Lung (tissue), 11 donors: ENCODE measurements at regions not wholly inside any gene's neighbourhood (a gene's known extent, or its start where the extent isn't known, plus 50 kb on each side); places are given as distances from the start of the nearest gene placed in this dataset.

Source experiments
- ATAC-seq: fragments of 200-7000 bp; cut with Tn5 transposase; one replicate; pipeline ENCODE4 v1.9.1; 2020; ENCODE audit warnings: moderate number of reproducible peaks; ENCODE audit not compliant: insufficient read depth, low FRiP score
- DNase-seq, 3 donors: peaks; one replicate each; pipeline ENCODE4 v3.0.0-alpha.2; 2013 to 2017
- H3K27ac ChIP-seq, 2 donors: one replicate each; pipeline ENCODE4 v1.5.1; 2013; ENCODE audit warnings: mild to moderate bottlenecking in 2 of 2, moderate library complexity in 2 of 2, control low read depth in 1 of 2, inconsistent platforms in 1 of 2, low read depth in 1 of 2, low read length in 1 of 2
- H3K27me3 ChIP-seq, 3 donors: one replicate each; pipeline ENCODE4 v1.5.1; 2013; ENCODE audit warnings: low read length in 2 of 3; ENCODE audit not compliant: control insufficient read depth in 3 of 3, insufficient read depth in 3 of 3
- H3K36me3 ChIP-seq, 4 donors: one replicate each; pipeline ENCODE4 v1.5.1; 2013; ENCODE audit warnings: low read length in 4 of 4, mild to moderate bottlenecking in 1 of 4, moderate library complexity in 1 of 4; ENCODE audit not compliant: control insufficient read depth in 4 of 4, insufficient read depth in 4 of 4
- H3K4me1 ChIP-seq, 5 donors: one replicate each; pipeline ENCODE4 v1.5.1; 2013; ENCODE audit warnings: low read length in 5 of 5, mild to moderate bottlenecking in 2 of 5, moderate library complexity in 1 of 5; ENCODE audit not compliant: control insufficient read depth in 5 of 5, insufficient read depth in 5 of 5
- H3K4me3 ChIP-seq: one replicate; pipeline ENCODE4 v1.5.1; 2013; ENCODE audit warnings: mild to moderate bottlenecking, control low read depth, moderate library complexity
- H3K9ac ChIP-seq, 2 donors: one replicate each; pipeline ENCODE4 v1.5.1; 2013; ENCODE audit warnings: low read length in 2 of 2, control low read depth in 1 of 2; ENCODE audit not compliant: insufficient read depth in 1 of 2
- H3K9me3 ChIP-seq, 4 donors: one replicate each; pipeline ENCODE4 v1.5.1; 2013; ENCODE audit warnings: low read length in 3 of 4, mild to moderate bottlenecking in 1 of 4, moderate library complexity in 1 of 4; ENCODE audit not compliant: control insufficient read depth in 4 of 4, insufficient read depth in 3 of 4
- CTCF ChIP-seq: IDR thresholded peaks from 2 replicates; pipeline ENCODE4 v1.5.1; 2012; ENCODE audit warnings: mild to moderate bottlenecking; ENCODE audit errors: control extremely low read depth, extremely low read depth
- WGBS, 2 donors: extraction: QIAGEN DNeasy Blood & Tissue Kit; methylation state at CpG; one replicate each; pipeline ENCODE4 v1.1.7; 2013; 5-methylcytosine and 5-hydroxymethylcytosine counted together
- donor health status: control.
- donor health status: control.
- donor health status: Bipolar disorder and iron deficiency.
- donor health status: healthy.
- donor health status: DM: yes; HTN: yes; CAD: no.

DNA sequence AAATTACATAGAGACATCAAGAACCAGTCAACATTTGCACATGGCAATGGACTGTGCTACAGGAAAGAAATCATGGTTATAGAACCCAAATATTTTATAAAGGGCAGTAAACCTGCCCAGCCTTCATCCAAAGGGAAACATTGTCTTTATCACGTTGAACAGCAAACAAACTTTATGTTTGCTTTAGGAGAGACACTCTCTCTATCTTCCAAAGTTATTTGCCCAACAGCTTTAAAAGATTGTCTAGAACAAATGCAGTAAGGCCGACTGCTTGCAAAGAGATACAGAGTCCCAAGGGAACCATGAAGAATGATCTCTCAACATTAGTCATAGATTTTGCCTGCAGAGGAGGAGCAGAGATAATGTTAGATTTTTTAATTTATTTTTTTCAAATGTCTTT lies 1323.5 kb upstream of the SLC10A2 start:
- no peak overlapping the region for H3K9ac ChIP-seq
- TF ChIP-seq CTCF, result no peak
- peaks cover 0 to 4% (median 0%) of the 10 kb centered on the region in 4 donors for H3K9me3 ChIP-seq
- H3K4me1 ChIP-seq, result no peaks in the 10 kb centered on the region
- H3K27me3 ChIP-seq, result no peaks in the 10 kb centered on the region
- H3K4me3 ChIP-seq, result no peak overlapping the region
- 66 to 74% methylated on average over 2 of the region's 2 CpGs for WGBS, 2 donors
- no peaks in the 10 kb centered on the region for H3K36me3 ChIP-seq
- no peak overlapping the region for H3K27ac ChIP-seq
- ATAC-seq, result no peak
- DNase-seq, result no peak

- Histone ChIP-seq H3K4me1 (no peaks in the 10 kb centered on the region), H3K9ac (no peak overlapping the region), H3K36me3 (no peaks in the 10 kb centered on the region), H3K27ac (no peak overlapping the region), H3K4me3 (no peak overlapping the region), H3K9me3 (peaks cover 0 to 4% (median 0%) of the 10 kb centered on the region in 4 donors), H3K27me3 (no peaks in the 10 kb centered on the region)
- TF ChIP-seq CTCF, result no peak
- 63 to 64% methylated on average over 3 of the region's 3 CpGs for whole genome bisulfite sequencing, 2 donors
- DNase-seq (no peak), ATAC-seq (no peak)
Measured at GRCh38 chr13:104387510-104387909, 1321.3 kb upstream of the SLC10A2 start.

- no peaks in the 10 kb centered on the region for H3K27me3 ChIP-seq
- no peak for TF ChIP-seq CTCF
- H3K27ac ChIP-seq, result no peak overlapping the region
- no peaks in the 10 kb centered on the region for H3K4me1 ChIP-seq
- DNase-seq, result no peak
- WGBS, 2 donors, result 84 to 91% methylated on average over 2 of the region's 2 CpGs
- H3K9me3 ChIP-seq, result peaks cover 0 to 4% (median 0%) of the 10 kb centered on the region in 4 donors
- H3K4me3 ChIP-seq, result no peak overlapping the region
- H3K36me3 ChIP-seq, result no peaks in the 10 kb centered on the region
- H3K9ac ChIP-seq, result no peak overlapping the region
- ATAC-seq, result no peak
Measured at GRCh38 chr13:104385404-104385803, 1319.2 kb upstream of the SLC10A2 start.

DNA sequence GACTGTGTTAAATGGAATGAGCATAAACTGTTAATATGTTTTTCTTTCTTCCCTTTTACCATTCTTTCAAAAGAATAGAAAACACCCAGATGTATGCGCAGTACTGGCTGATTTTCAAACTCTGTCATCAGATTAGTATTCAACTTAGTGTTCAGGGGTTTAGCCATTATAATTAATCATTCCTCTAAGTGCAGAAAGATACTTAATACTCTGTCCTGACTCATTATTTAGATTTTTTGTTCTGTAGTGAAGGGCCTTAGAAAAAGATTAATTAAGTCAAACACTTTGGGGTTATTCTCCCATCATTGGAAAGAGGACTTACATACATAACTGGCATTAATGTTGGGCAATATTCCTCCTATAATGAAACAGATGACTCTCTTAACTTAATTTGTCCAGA lies 1316.7 kb upstream of the SLC10A2 start:
- Histone ChIP-seq H3K36me3 (no peaks in the 10 kb centered on the region), H3K27ac (no peak overlapping the region), H3K9me3 (peaks cover 0 to 4% (median 0%) of the 10 kb centered on the region in 4 donors), H3K9ac (no peak overlapping the region), H3K4me1 (no peaks in the 10 kb centered on the region), H3K27me3 (no peaks in the 10 kb centered on the region), H3K4me3 (no peak overlapping the region)
- no peak for TF ChIP-seq CTCF
- no peak for DNase-seq
- 91 to 94% methylated on average over 1 of the region's 1 CpG for WGBS, 2 donors
- no peak for ATAC-seq
